Nephron progenitor cell (in vitro differentiated cells): ENCODE measurements at regions not wholly inside any gene's neighbourhood (a gene's known extent, or its start where the extent isn't known, plus 50 kb on each side); places are given as distances from the start of the nearest gene placed in this dataset.
A peak's percentile ranks its signal among the peaks of the same experiment; 100 is the strongest.

Source experiments
- DNase-seq: peaks from one replicate; pipeline ENCODE4 v3.0.0; 2021
- H3K27ac Mint-ChIP-seq: 2 replicates; pipeline ENCODE4 v1.8.0; 2021; ENCODE audit warnings: mild to moderate bottlenecking, moderate library complexity, mixed read lengths
- H3K27me3 Mint-ChIP-seq: 2 replicates; pipeline ENCODE4 v1.8.0; 2021; ENCODE audit warnings: mild to moderate bottlenecking, low read depth, mixed read lengths; ENCODE audit not compliant: poor library complexity
- H3K36me3 Mint-ChIP-seq: 2 replicates; pipeline ENCODE4 v1.8.0; 2021; ENCODE audit warnings: low read depth, mixed read lengths
- H3K4me1 Mint-ChIP-seq: 2 replicates; pipeline ENCODE4 v1.8.0; 2021; ENCODE audit warnings: mixed read lengths
- H3K4me3 Mint-ChIP-seq: 2 replicates; pipeline ENCODE4 v1.8.0; 2021; ENCODE audit warnings: mild to moderate bottlenecking, moderate library complexity, mixed read lengths
- H3K9me3 Mint-ChIP-seq: 2 replicates; pipeline ENCODE4 v1.8.0; 2021; ENCODE audit warnings: mild to moderate bottlenecking, moderate library complexity, mixed read lengths
- CTCF ChIP-seq: fragments of 200-600 bp; sonication (generic); IDR thresholded peaks from 2 replicates; pipeline ENCODE4 v1.5.0; 2021; ENCODE audit warnings: antibody characterized with exemption

DNA sequence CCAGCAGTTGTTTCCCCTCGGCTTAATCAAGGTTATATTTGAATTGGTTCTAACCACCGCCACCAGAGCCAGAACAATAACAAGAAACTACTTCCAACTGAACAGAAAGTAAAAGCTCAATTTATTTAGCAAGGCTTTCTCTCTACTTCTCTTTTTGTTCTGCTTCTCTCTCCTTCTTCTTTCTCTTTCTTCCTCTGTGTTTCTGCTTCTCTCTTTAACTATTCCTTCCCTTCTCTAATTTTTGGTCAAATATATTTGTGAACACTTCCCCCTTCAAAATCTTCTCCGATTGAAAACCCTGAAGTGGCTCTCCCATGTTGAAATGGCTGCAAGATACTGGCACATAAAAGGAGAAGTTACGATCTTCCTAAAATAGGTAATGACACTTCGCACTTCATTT lies 1195.9 kb upstream of the PRKX start:
- TF ChIP-seq CTCF, result no peak

GRCh38 chrX:4905576-4905975 lies 1192.1 kb upstream of the PRKX start:
- no peaks in the 10 kb centered on the region for H3K9me3 Mint-ChIP-seq

More for the DNA sequence above, 1195.9 kb upstream of the PRKX start:
- Mint-ChIP-seq H3K4me3 (no peak overlapping the region), H3K27me3 (no peaks in the 10 kb centered on the region), H3K27ac (peak overlapping the region; percentile 52), H3K36me3 (no peaks in the 10 kb centered on the region), H3K4me1 (peaks cover 7% of the 10 kb centered on the region), H3K9me3 (no peaks in the 10 kb centered on the region)
- no peak for DNase-seq

GRCh38 chrX:4881277-4881676 lies 1167.8 kb upstream of the PRKX start:
- no peaks in the 10 kb centered on the region for H3K4me1 Mint-ChIP-seq
- H3K9me3 Mint-ChIP-seq, result no peaks in the 10 kb centered on the region
- no peaks in the 10 kb centered on the region for H3K36me3 Mint-ChIP-seq
- H3K27ac Mint-ChIP-seq, result no peak overlapping the region
- H3K4me3 Mint-ChIP-seq, result no peak overlapping the region
- TF ChIP-seq CTCF, result no peak
- DNase-seq, result no peak
- no peaks in the 10 kb centered on the region for H3K27me3 Mint-ChIP-seq

More at GRCh38 chrX:4905576-4905975, 1192.1 kb upstream of the PRKX start:
- Mint-ChIP-seq H3K27ac (no peak overlapping the region), H3K36me3 (no peaks in the 10 kb centered on the region), H3K4me1 (peaks cover 7% of the 10 kb centered on the region), H3K27me3 (no peaks in the 10 kb centered on the region), H3K4me3 (no peak overlapping the region)
- DNase-seq, result no peak
- TF ChIP-seq CTCF, result no peak

- Mint-ChIP-seq H3K4me3 (no peak overlapping the region), H3K27me3 (no peaks in the 10 kb centered on the region), H3K27ac (no peak overlapping the region), H3K9me3 (no peaks in the 10 kb centered on the region), H3K36me3 (no peaks in the 10 kb centered on the region), H3K4me1 (no peaks in the 10 kb centered on the region)
- TF ChIP-seq CTCF, result no peak
- DNase-seq, result no peak
These were observed 1165.2 kb upstream of the PRKX start for GRCh38 chrX:4878640-4879039.

DNA sequence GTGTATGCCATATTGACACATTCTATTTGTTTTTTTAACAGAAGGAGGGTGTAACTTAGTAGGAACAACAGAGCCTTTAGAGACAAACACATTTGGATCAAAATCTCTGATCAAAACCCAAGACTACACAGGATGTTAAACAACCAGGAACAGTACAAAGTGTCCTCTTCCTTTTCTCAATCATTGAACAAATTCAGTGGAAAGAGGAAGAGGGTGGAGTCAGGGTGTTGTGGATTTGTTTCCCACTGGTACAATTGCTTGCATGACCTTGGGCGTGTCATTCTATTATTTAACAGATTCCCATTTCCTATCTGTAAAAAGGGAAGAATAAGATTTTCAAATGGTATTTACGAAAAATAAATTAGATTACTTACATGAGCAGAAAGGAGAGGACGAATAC lies 1162.8 kb upstream of the PRKX start:
- no peaks in the 10 kb centered on the region for H3K9me3 Mint-ChIP-seq
- H3K36me3 Mint-ChIP-seq, result no peaks in the 10 kb centered on the region
- H3K4me1 Mint-ChIP-seq, result no peaks in the 10 kb centered on the region
- no peak overlapping the region for H3K4me3 Mint-ChIP-seq
- no peak for TF ChIP-seq CTCF
- no peak overlapping the region for H3K27ac Mint-ChIP-seq
- H3K27me3 Mint-ChIP-seq, result no peaks in the 10 kb centered on the region
- DNase-seq, result no peak

GRCh38 chrX:4851534-4851933 lies 1138.1 kb upstream of the PRKX start:
- no peak for DNase-seq
- no peaks in the 10 kb centered on the region for H3K9me3 Mint-ChIP-seq
- no peaks in the 10 kb centered on the region for H3K36me3 Mint-ChIP-seq
- peaks cover 4% of the 10 kb centered on the region for H3K27me3 Mint-ChIP-seq
- TF ChIP-seq CTCF, result no peak
- no peak overlapping the region for H3K27ac Mint-ChIP-seq
- H3K4me3 Mint-ChIP-seq, result no peak overlapping the region
- no peaks in the 10 kb centered on the region for H3K4me1 Mint-ChIP-seq
